Ovary (tissue), 3 donors: ENCODE measurements at regions not wholly inside any gene's neighbourhood (a gene's known extent, or its start where the extent isn't known, plus 50 kb on each side); places are given as distances from the start of the nearest gene placed in this dataset.

Experiments
- POLR2A ChIP-seq: fragments of 450-650 bp; IDR thresholded peaks from one replicate; pipeline ENCODE4 v1.6.1; 2017; ENCODE audit warnings: antibody characterized with exemption, mild to moderate bottlenecking, moderate library complexity
- TF ChIP-seq, protein P1 (sequence below), 3 donors: fragments of 450-650 bp in 2 of 3; fragments of 200-600 bp in 1 of 3; IDR thresholded peaks; one replicate each; pipeline versions ENCODE4 v1.5.1 to v1.8.0; 2016 to 2022; ENCODE audit warnings: antibody characterized with exemption in 3 of 3, mild to moderate bottlenecking in 1 of 3
- donor health status: DM: no; HTN: no; CAD: no.

DNA sequence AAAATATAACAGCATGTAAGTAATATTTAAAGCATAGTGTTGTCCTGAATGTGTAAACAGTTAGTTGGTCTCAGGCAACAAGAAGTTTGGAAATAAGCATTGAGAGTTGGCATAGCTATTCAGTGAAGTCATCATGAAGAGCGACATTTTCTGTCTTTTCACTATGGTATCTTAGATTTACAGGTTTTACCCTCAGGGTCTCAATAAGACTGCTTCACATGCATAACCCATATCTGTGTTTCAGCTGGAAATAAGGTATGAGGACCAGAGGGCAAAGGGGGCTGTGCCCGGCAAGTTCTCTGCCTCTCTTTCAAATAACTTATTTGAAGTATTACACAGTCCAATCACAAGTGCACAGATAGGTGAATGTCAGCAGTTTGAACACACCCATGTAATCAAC lies 290.2 kb upstream of the CNTN3 start:
- TF ChIP-seq, protein P1, sequence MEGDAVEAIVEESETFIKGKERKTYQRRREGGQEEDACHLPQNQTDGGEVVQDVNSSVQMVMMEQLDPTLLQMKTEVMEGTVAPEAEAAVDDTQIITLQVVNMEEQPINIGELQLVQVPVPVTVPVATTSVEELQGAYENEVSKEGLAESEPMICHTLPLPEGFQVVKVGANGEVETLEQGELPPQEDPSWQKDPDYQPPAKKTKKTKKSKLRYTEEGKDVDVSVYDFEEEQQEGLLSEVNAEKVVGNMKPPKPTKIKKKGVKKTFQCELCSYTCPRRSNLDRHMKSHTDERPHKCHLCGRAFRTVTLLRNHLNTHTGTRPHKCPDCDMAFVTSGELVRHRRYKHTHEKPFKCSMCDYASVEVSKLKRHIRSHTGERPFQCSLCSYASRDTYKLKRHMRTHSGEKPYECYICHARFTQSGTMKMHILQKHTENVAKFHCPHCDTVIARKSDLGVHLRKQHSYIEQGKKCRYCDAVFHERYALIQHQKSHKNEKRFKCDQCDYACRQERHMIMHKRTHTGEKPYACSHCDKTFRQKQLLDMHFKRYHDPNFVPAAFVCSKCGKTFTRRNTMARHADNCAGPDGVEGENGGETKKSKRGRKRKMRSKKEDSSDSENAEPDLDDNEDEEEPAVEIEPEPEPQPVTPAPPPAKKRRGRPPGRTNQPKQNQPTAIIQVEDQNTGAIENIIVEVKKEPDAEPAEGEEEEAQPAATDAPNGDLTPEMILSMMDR (IDR thresholded peaks at IDR 0.05): no peak
- no peak for TF ChIP-seq POLR2A
